Type B pancreatic cell (in vitro differentiated cells): ENCODE measurements at regions not wholly inside any gene's neighbourhood (a gene's known extent, or its start where the extent isn't known, plus 50 kb on each side); places are given as distances from the start of the nearest gene placed in this dataset.

Experiments
- DNase-seq: peaks from one replicate; pipeline ENCODE4 v3.0.0; 2021; ENCODE audit warnings: mixed read lengths; ENCODE audit not compliant: unreplicated experiment; ENCODE audit errors: extremely low spot score
- H3K27ac Mint-ChIP-seq: 2 replicates; pipeline ENCODE4 v1.8.0; 2021; ENCODE audit warnings: mild to moderate bottlenecking, mixed read lengths
- H3K27me3 Mint-ChIP-seq: 2 replicates; pipeline ENCODE4 v1.8.0; 2021; ENCODE audit warnings: mixed read lengths
- H3K36me3 Mint-ChIP-seq: 2 replicates; pipeline ENCODE4 v1.8.0; 2021; ENCODE audit warnings: mixed read lengths
- H3K4me1 Mint-ChIP-seq: one replicate; pipeline ENCODE4 v1.8.0; 2021; ENCODE audit warnings: mixed read lengths; ENCODE audit not compliant: unreplicated experiment
- H3K4me3 Mint-ChIP-seq: 2 replicates; pipeline ENCODE4 v1.8.0; 2021; ENCODE audit warnings: mild to moderate bottlenecking, mixed read lengths
- H3K9me3 Mint-ChIP-seq: 2 replicates; pipeline ENCODE4 v1.8.0; 2021; ENCODE audit warnings: mixed read lengths
- CTCF ChIP-seq: fragments of 200-600 bp; sonication (generic); conservative IDR thresholded peaks from 2 replicates; pipeline ENCODE4 v1.5.0; 2021; ENCODE audit warnings: antibody characterized with exemption, mild to moderate bottlenecking

DNA sequence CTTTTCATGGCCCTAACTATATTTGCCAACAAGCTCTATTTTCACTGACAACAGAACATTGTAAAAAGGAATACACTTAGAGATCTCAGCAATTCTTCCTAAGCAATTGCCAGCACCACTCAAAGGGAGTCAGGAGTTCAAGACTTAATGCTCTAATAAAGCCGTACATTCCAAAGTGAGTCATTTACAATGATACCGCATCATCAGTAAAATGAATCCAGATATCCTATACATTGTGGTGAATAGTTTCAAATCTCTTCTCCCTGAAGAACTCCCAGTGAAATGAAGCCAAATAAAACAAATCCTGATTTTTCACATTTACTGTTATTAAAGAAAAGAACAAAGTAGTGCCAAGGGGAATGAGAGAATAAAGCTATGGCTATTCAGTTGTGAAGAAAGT lies 2898.7 kb upstream of the PCDH20 start:
- Mint-ChIP-seq H3K4me3 (no peak overlapping the region), H3K27me3 (no peaks in the 10 kb centered on the region), H3K9me3 (peaks cover 9% of the 10 kb centered on the region), H3K36me3 (no peaks in the 10 kb centered on the region), H3K4me1 (no peaks in the 10 kb centered on the region), H3K27ac (no peak overlapping the region)
- DNase-seq, result no peak
- TF ChIP-seq CTCF, result no peak

DNA sequence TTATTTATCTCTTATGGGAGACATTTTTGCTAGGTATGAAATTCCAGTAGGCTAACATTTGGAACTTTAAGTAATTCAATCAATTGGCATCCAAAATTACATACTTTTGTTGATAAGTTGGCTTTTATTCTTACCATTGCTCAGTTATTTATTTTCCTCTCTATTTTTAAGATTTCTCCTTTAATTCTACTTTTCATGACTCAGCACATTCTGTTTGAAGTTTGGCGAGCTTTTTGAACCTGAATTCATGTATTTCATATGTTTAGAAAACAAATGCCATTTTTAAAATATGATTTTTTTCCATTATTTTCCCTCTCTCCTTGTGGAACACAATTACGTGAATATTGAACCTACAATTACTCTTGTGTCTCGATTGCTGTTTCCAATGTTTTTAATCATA lies 2896.3 kb upstream of the PCDH20 start:
- H3K9me3 Mint-ChIP-seq, result peaks cover 9% of the 10 kb centered on the region
- no peak for TF ChIP-seq CTCF
- H3K4me3 Mint-ChIP-seq, result no peak overlapping the region
- no peaks in the 10 kb centered on the region for H3K4me1 Mint-ChIP-seq
- no peaks in the 10 kb centered on the region for H3K36me3 Mint-ChIP-seq
- no peaks in the 10 kb centered on the region for H3K27me3 Mint-ChIP-seq
- no peak overlapping the region for H3K27ac Mint-ChIP-seq
- no peak for DNase-seq

DNA sequence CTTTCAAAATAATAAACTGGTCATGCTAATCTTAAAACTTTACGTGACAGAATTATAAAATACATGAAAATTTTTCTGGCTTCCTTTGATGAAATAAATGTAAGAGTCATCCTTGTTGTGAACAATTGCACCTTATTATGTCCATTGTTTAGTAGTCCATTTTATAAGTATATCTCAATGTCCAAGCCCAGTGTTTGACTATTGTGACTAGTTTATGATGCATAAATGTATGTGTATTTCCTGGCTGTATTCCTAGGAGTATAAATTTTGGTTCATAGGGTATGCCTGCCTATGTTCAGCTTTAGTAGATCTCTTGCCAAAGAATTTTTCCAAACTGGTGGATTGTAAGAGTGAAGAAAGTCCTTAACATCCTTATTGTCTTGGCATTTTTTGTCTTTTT lies 2895.5 kb upstream of the PCDH20 start:
- no peaks in the 10 kb centered on the region for H3K36me3 Mint-ChIP-seq
- DNase-seq, result no peak
- H3K9me3 Mint-ChIP-seq, result peaks cover under 1% of the 10 kb centered on the region
- no peak for TF ChIP-seq CTCF
- no peaks in the 10 kb centered on the region for H3K4me1 Mint-ChIP-seq
- H3K27ac Mint-ChIP-seq, result no peak overlapping the region
- H3K27me3 Mint-ChIP-seq, result no peaks in the 10 kb centered on the region
- H3K4me3 Mint-ChIP-seq, result no peak overlapping the region

DNA sequence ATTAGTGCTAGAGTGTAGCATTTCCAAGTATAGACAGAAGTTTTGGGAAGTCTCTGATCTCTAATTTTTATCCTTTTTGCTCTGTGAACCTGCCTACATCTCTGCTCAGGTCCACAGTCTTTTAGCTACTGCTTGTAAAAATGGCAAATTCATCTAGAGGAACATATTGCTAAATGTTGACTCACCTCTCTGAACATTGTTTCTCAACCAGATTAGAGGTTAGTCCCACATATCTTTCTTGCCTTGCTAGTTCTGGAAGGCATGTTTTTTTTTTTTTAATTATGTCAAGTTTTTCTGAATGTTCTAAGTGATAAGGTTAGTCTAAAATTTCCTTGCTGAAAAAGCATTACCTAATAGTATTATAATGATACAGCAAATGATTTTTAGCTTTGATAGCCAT lies 2889.6 kb upstream of the PCDH20 start:
- Mint-ChIP-seq H3K36me3 (no peaks in the 10 kb centered on the region), H3K27ac (no peak overlapping the region), H3K4me3 (no peak overlapping the region), H3K9me3 (no peaks in the 10 kb centered on the region), H3K4me1 (no peaks in the 10 kb centered on the region), H3K27me3 (no peaks in the 10 kb centered on the region)
- DNase-seq, result no peak
- no peak for TF ChIP-seq CTCF

DNA sequence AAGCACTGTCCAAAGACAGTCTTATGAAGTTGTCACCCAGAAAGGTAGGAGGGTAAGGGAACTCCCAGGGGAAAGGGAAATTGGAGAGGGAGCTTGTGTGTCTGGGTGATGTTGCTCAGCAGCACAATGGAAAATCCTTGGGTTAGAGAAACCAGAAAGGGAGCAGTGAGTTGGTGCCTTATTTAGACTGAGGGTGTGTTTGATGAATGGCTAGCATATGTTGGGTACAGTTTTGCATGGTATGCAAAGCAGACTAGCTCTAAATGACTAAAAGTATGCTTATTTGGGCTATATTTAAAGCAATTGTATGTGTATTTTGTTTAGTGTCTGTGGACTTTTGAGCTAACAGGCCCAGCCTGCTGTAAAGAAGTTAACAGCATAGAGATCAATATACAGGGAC lies 2884.6 kb upstream of the PCDH20 start:
- Mint-ChIP-seq H3K4me1 (no peaks in the 10 kb centered on the region), H3K4me3 (no peak overlapping the region), H3K27me3 (no peaks in the 10 kb centered on the region), H3K9me3 (peaks cover 4% of the 10 kb centered on the region), H3K27ac (no peak overlapping the region), H3K36me3 (no peaks in the 10 kb centered on the region)
- no peak for DNase-seq
- TF ChIP-seq CTCF, result no peak

- H3K4me1 Mint-ChIP-seq, result no peaks in the 10 kb centered on the region
- H3K4me3 Mint-ChIP-seq, result no peak overlapping the region
- no peaks in the 10 kb centered on the region for H3K27me3 Mint-ChIP-seq
- no peak for TF ChIP-seq CTCF
- H3K36me3 Mint-ChIP-seq, result no peaks in the 10 kb centered on the region
- no peak overlapping the region for H3K27ac Mint-ChIP-seq
- DNase-seq, result no peak
- H3K9me3 Mint-ChIP-seq, result peaks cover 3% of the 10 kb centered on the region
Measured at GRCh38 chr13:64293923-64294322, 2878.3 kb upstream of the PCDH20 start.
